Fibroblast of lung (primary cell): ENCODE measurements at regions not wholly inside any gene's neighbourhood (a gene's known extent, or its start where the extent isn't known, plus 50 kb on each side); places are given as distances from the start of the nearest gene placed in this dataset.

Experiments used
- DNase-seq, 2 donors: peaks; one replicate each; pipeline versions ENCODE4 v3.0.0 to v3.0.0-alpha.2; 2010; ENCODE audit warnings: low read depth in 2 of 2
- H2AFZ ChIP-seq: 2 replicates; pipeline ENCODE4 v1.5.1; 2012; ENCODE audit warnings: low read length, control low read depth, inconsistent platforms
- H3K27ac ChIP-seq: 2 replicates; pipeline ENCODE4 v1.5.1; 2011; ENCODE audit warnings: low read length, control low read depth; ENCODE audit not compliant: insufficient read depth
- H3K27me3 ChIP-seq: 2 replicates; pipeline ENCODE4 v1.5.1; 2011; ENCODE audit warnings: mild to moderate bottlenecking, low read length; ENCODE audit not compliant: control insufficient read depth, insufficient read depth
- H3K36me3 ChIP-seq: 2 replicates; pipeline ENCODE4 v1.5.1; 2011; ENCODE audit warnings: low read length; ENCODE audit not compliant: control insufficient read depth, insufficient read depth
- H3K4me1 ChIP-seq: 2 replicates; pipeline ENCODE4 v1.5.1; 2011; ENCODE audit warnings: low read length; ENCODE audit not compliant: control insufficient read depth, insufficient read depth; ENCODE audit errors: extremely low read depth
- H3K4me2 ChIP-seq: 2 replicates; pipeline ENCODE4 v1.5.1; 2011; ENCODE audit warnings: low read length, control low read depth; ENCODE audit not compliant: insufficient read depth; ENCODE audit errors: extremely low read depth
- H3K4me3 ChIP-seq, 4 experiments: fragments of 200-600 bp in 1 of 4; sonication (generic) in 1 of 4; replicated peaks in 1 of 4; 2 replicates each; pipeline ENCODE4 v1.5.1; 2011 to 2016; ENCODE audit warnings: low read length in 4 of 4, low read depth in 3 of 4, mild to moderate bottlenecking in 3 of 4, control low read depth in 2 of 4, inconsistent platforms in 1 of 4, mixed read lengths in 1 of 4; ENCODE audit not compliant: insufficient read depth in 1 of 4; ENCODE audit errors: control extremely low read depth in 1 of 4
- H3K79me2 ChIP-seq: 2 replicates; pipeline ENCODE4 v1.5.1; 2012; ENCODE audit warnings: mild to moderate bottlenecking, low read length, inconsistent platforms; ENCODE audit not compliant: control insufficient read depth, insufficient read depth
- H3K9ac ChIP-seq: 2 replicates; pipeline ENCODE4 v1.5.1; 2011; ENCODE audit warnings: mild to moderate bottlenecking, low read length, control low read depth; ENCODE audit not compliant: insufficient read depth
- H3K9me3 ChIP-seq: 2 replicates; pipeline ENCODE4 v1.5.1; 2012; ENCODE audit warnings: low read depth, low read length; ENCODE audit not compliant: control insufficient read depth, insufficient read depth
- H4K20me1 ChIP-seq: 2 replicates; pipeline ENCODE4 v1.5.1; 2011; ENCODE audit warnings: low read length; ENCODE audit not compliant: control insufficient read depth, insufficient read depth; ENCODE audit errors: extremely low read depth
- CTCF ChIP-seq, 2 donors: IDR thresholded peaks in 1 of 2; conservative IDR thresholded peaks in 1 of 2; 1 replicate in 1 of 2; 2 replicates in 1 of 2; pipeline ENCODE4 v1.5.1; 2011 to 2012; ENCODE audit warnings: low read length in 2 of 2, control low read depth in 1 of 2, inconsistent platforms in 1 of 2, low read depth in 1 of 2, mild to moderate bottlenecking in 1 of 2
- EZH2 ChIP-seq: IDR thresholded peaks from 2 replicates; pipeline ENCODE4 v1.5.1; 2012; ENCODE audit warnings: low read length, control low read depth, mild to moderate bottlenecking; ENCODE audit errors: missing control alignments

- no peak overlapping the region for H3K27ac ChIP-seq
- H3K9me3 ChIP-seq = no peaks in the 10 kb centered on the region
- no peak for DNase-seq
- H3K4me2 ChIP-seq = no peak overlapping the region
- no peak overlapping the region for H3K4me3 ChIP-seq
- H3K4me1 ChIP-seq = no peaks in the 10 kb centered on the region
- no peaks in the 10 kb centered on the region for H4K20me1 ChIP-seq
- no peak for TF ChIP-seq EZH2
- no peak for TF ChIP-seq CTCF (conservative IDR thresholded peaks at IDR 0.05 in 1 of 2, IDR thresholded peaks at IDR 0.05 in 1 of 2; ENCODE audit: low read depth in 1 of 2, low read length in 2 of 2)
- no peaks in the 10 kb centered on the region for H3K79me2 ChIP-seq
- H3K9ac ChIP-seq = no peak overlapping the region
- H2AFZ ChIP-seq = no peak overlapping the region
- H3K36me3 ChIP-seq = no peaks in the 10 kb centered on the region
- H3K27me3 ChIP-seq = no peaks in the 10 kb centered on the region
Measured at GRCh38 chr4:3828546-3828945, 62.4 kb downstream of the ADRA2C start.

GRCh38 chr4:3829211-3829955 is 63.2 kb downstream of the ADRA2C start:
- no peaks in the 10 kb centered on the region for H3K4me1 ChIP-seq
- TF ChIP-seq CTCF (conservative IDR thresholded peaks at IDR 0.05 in 1 of 2, IDR thresholded peaks at IDR 0.05 in 1 of 2; ENCODE audit: low read depth in 1 of 2, low read length in 2 of 2) (no peak), EZH2 (no peak)
- no peak for DNase-seq

GRCh38 chr4:3829956-3830773 is 64.0 kb downstream of the ADRA2C start:
- no peak overlapping the region for H2AFZ ChIP-seq
- no peak overlapping the region for H3K9ac ChIP-seq
- H4K20me1 ChIP-seq = no peaks in the 10 kb centered on the region
- no peaks in the 10 kb centered on the region for H3K9me3 ChIP-seq
- H3K79me2 ChIP-seq = no peaks in the 10 kb centered on the region
- H3K4me3 ChIP-seq = no peak overlapping the region
- no peaks in the 10 kb centered on the region for H3K4me1 ChIP-seq
- no peak overlapping the region for H3K27ac ChIP-seq
- H3K36me3 ChIP-seq = no peaks in the 10 kb centered on the region
- no peak for TF ChIP-seq CTCF (conservative IDR thresholded peaks at IDR 0.05 in 1 of 2, IDR thresholded peaks at IDR 0.05 in 1 of 2; ENCODE audit: low read depth in 1 of 2, low read length in 2 of 2)
- no peak for TF ChIP-seq EZH2
- H3K27me3 ChIP-seq = no peaks in the 10 kb centered on the region
- H3K4me2 ChIP-seq = no peak overlapping the region
- no peak for DNase-seq

More at GRCh38 chr4:3829211-3829955, 63.2 kb downstream of the ADRA2C start:
- Histone ChIP-seq H3K27ac (no peak overlapping the region), H4K20me1 (no peaks in the 10 kb centered on the region), H3K9ac (no peak overlapping the region), H3K36me3 (no peaks in the 10 kb centered on the region), H2AFZ (no peak overlapping the region), H3K4me2 (no peak overlapping the region), H3K9me3 (no peaks in the 10 kb centered on the region), H3K79me2 (no peaks in the 10 kb centered on the region), H3K27me3 (no peaks in the 10 kb centered on the region), H3K4me3 (no peak overlapping the region)
